ENCODE measurements at regions not wholly inside any gene's neighbourhood (a gene's known extent, or its start where the extent isn't known, plus 50 kb on each side); places are given as distances from the start of the nearest gene placed in this dataset.

DNA sequence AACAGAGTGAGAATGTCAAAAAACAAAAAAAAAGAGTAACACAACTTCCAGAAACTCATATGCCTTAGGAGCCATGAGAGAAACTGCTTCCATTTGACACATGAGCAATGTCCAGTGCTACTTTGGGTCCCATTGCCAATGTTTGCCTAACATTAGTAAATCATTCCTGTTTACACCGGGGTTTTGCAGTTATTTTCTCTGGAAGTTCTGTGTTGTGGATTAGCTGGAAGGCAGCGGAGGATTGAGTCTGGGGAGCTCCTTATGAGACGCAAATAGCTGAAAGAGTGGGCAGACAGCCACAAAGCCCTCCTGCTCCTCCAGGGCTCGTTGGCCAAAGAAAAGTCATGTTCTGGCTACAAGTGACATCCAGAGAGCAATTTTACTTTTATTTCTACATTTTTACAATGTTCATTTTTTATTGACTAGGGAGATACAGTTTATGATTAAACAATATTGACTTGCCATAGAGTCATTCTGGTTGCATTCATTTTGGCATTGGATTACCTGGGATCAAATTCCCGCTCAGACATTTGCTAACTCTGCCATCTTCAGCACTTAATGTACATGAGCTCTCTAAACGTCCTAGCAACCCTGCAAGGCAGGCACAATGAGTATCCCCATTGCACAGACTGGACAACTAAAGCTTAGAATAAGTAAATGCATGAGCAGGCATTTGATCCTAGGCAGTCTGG, 66.4 kb upstream of the GALNT2 start:
- TF ChIP-seq, protein P1, sequence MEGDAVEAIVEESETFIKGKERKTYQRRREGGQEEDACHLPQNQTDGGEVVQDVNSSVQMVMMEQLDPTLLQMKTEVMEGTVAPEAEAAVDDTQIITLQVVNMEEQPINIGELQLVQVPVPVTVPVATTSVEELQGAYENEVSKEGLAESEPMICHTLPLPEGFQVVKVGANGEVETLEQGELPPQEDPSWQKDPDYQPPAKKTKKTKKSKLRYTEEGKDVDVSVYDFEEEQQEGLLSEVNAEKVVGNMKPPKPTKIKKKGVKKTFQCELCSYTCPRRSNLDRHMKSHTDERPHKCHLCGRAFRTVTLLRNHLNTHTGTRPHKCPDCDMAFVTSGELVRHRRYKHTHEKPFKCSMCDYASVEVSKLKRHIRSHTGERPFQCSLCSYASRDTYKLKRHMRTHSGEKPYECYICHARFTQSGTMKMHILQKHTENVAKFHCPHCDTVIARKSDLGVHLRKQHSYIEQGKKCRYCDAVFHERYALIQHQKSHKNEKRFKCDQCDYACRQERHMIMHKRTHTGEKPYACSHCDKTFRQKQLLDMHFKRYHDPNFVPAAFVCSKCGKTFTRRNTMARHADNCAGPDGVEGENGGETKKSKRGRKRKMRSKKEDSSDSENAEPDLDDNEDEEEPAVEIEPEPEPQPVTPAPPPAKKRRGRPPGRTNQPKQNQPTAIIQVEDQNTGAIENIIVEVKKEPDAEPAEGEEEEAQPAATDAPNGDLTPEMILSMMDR (IDR thresholded peaks at IDR 0.05; ENCODE audit: poor library complexity, severe bottlenecking): no peak
- no peak for TF ChIP-seq EP300 (conservative IDR thresholded peaks at IDR 0.05; ENCODE audit: poor library complexity, severe bottlenecking)
- no peak for TF ChIP-seq POLR2AphosphoS5 (IDR thresholded peaks at IDR 0.05)
- TF ChIP-seq TAF1 (IDR thresholded peaks at IDR 0.05; ENCODE audit: low read depth): no peak
- TF ChIP-seq EZH2 (IDR thresholded peaks at IDR 0.05; ENCODE audit: borderline replicate concordance, insufficient read depth, low read length, poor library complexity, severe bottlenecking): no peak
- TF ChIP-seq, protein P2, sequence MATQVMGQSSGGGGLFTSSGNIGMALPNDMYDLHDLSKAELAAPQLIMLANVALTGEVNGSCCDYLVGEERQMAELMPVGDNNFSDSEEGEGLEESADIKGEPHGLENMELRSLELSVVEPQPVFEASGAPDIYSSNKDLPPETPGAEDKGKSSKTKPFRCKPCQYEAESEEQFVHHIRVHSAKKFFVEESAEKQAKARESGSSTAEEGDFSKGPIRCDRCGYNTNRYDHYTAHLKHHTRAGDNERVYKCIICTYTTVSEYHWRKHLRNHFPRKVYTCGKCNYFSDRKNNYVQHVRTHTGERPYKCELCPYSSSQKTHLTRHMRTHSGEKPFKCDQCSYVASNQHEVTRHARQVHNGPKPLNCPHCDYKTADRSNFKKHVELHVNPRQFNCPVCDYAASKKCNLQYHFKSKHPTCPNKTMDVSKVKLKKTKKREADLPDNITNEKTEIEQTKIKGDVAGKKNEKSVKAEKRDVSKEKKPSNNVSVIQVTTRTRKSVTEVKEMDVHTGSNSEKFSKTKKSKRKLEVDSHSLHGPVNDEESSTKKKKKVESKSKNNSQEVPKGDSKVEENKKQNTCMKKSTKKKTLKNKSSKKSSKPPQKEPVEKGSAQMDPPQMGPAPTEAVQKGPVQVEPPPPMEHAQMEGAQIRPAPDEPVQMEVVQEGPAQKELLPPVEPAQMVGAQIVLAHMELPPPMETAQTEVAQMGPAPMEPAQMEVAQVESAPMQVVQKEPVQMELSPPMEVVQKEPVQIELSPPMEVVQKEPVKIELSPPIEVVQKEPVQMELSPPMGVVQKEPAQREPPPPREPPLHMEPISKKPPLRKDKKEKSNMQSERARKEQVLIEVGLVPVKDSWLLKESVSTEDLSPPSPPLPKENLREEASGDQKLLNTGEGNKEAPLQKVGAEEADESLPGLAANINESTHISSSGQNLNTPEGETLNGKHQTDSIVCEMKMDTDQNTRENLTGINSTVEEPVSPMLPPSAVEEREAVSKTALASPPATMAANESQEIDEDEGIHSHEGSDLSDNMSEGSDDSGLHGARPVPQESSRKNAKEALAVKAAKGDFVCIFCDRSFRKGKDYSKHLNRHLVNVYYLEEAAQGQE (IDR thresholded peaks at IDR 0.05; ENCODE audit: borderline replicate concordance): no peak
